GM18502 (cell line): ENCODE measurements at regions not wholly inside any gene's neighbourhood (a gene's known extent, or its start where the extent isn't known, plus 50 kb on each side); places are given as distances from the start of the nearest gene placed in this dataset.
"Not testable (repeated sequence)": the region's sequence is repeated elsewhere in the genome, so short reads cannot be mapped to it uniquely, and the experiment has no call there.

Source experiments
- ATAC-seq: cut with Tn5 transposase; IDR thresholded peaks from one replicate; pipeline ENCODE4 v1.9.1; 2021; ENCODE audit warnings: mild to moderate bottlenecking; ENCODE audit not compliant: unreplicated experiment, poor library complexity

GRCh38 chr14:97791072-97791471 lies 993.9 kb downstream of the VRK1 start:
- no peak for ATAC-seq

GRCh38 chr14:97791906-97792305 lies 994.7 kb downstream of the VRK1 start:
- no peak for ATAC-seq

GRCh38 chr14:97796511-97796910 lies 999.3 kb downstream of the VRK1 start:
- ATAC-seq, result no peak

GRCh38 chr14:97798176-97798575 lies 1001.0 kb downstream of the VRK1 start:
- ATAC-seq, result no peak

- no peak for ATAC-seq
These were observed 1005.5 kb downstream of the VRK1 start for GRCh38 chr14:97802430-97803373.

- no peak for ATAC-seq
These were observed 1006.9 kb downstream of the VRK1 start for GRCh38 chr14:97804056-97804455.

GRCh38 chr14:97806891-97807290 lies 1009.7 kb downstream of the VRK1 start:
- no peak for ATAC-seq

GRCh38 chr14:97808541-97808940 lies 1011.4 kb downstream of the VRK1 start:
- ATAC-seq, result not testable (repeated sequence)

- ATAC-seq, result no peak
These were observed 1016.4 kb downstream of the VRK1 start for GRCh38 chr14:97813556-97813955.

- ATAC-seq, result no peak
These were observed 1023.6 kb downstream of the VRK1 start for GRCh38 chr14:97820781-97821180.

- no peak for ATAC-seq
These were observed 1027.0 kb downstream of the VRK1 start for GRCh38 chr14:97824218-97824617.

- no peak for ATAC-seq
These were observed 1030.6 kb downstream of the VRK1 start for GRCh38 chr14:97827746-97828145.

GRCh38 chr14:97832776-97833175 lies 1035.6 kb downstream of the VRK1 start:
- ATAC-seq, result no peak

- ATAC-seq, result no peak
These were observed 1041.8 kb downstream of the VRK1 start for GRCh38 chr14:97838986-97839385.

- ATAC-seq, result no peak
These were observed 1043.0 kb downstream of the VRK1 start for GRCh38 chr14:97840159-97840558.

GRCh38 chr14:97841762-97842161 lies 1044.6 kb downstream of the VRK1 start:
- ATAC-seq, result no peak

GRCh38 chr14:97843066-97843465 lies 1045.9 kb downstream of the VRK1 start:
- ATAC-seq, result no peak

- ATAC-seq, result no peak
These were observed 1046.9 kb downstream of the VRK1 start for GRCh38 chr14:97844042-97844441.

GRCh38 chr14:97846156-97846555 lies 1049.0 kb downstream of the VRK1 start:
- no peak for ATAC-seq

GRCh38 chr14:97848317-97848980 lies 1051.3 kb downstream of the VRK1 start:
- ATAC-seq, result no peak

- no peak for ATAC-seq
These were observed 1053.3 kb downstream of the VRK1 start for GRCh38 chr14:97850466-97850865.

GRCh38 chr14:97850886-97851285 lies 1053.7 kb downstream of the VRK1 start:
- no peak for ATAC-seq
